ELR (cell line): ENCODE measurements at regions not wholly inside any gene's neighbourhood (a gene's known extent, or its start where the extent isn't known, plus 50 kb on each side); places are given as distances from the start of the nearest gene placed in this dataset.
"Not testable (repeated sequence)": the region's sequence is repeated elsewhere in the genome, so short reads cannot be mapped to it uniquely, and the experiment has no call there.

Source experiments
- DNase-seq: peaks from one replicate; pipeline ENCODE4 v3.0.0-alpha.2; 2015; ENCODE audit warnings: low read depth

DNA sequence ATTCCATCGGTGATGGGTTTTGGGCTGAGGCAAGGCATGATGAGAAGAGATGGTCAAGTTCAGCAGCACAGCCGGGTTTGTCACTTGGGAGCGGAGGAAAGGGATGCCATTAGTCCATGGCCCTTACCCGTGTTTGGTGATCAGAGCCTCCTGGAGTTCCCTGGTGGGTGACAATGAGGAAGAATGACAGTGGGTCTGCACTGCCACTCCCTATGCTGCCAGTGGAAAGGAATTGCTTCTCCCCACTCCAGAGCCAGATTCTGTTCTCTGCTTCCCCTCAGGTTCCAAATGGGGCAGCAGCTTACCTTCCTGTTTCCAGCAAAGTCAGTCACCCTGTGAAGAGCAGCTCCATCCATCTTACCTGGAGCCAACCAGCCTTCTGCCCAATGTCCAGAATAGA is 393.1 kb downstream of the PTPRU start:
- DNase-seq, result no peak

- no peak for DNase-seq
Observed at GRCh38 chr1:29628190-29628589, 391.9 kb downstream of the PTPRU start.

GRCh38 chr1:29626726-29627125 is 390.4 kb downstream of the PTPRU start:
- DNase-seq, result no peak

DNA sequence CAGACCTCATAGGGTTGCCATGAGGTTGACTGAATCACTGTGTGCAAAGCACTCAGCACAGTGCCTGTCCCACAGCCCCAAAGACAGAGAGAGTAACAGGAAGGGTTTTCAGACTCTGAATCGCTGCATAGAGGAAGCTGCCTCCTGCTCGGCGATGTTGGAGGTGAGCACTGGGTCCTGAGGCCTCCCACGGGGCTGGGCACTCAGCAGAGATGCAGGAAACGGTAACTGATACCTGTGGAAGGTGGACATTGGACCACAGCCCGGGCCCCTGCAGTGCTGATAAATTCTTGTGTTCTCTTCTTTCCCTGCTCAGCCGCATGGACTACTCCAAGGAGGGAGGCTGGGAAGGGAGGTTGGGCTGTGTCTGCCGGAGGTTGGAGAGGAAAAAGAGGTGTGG is 389.7 kb downstream of the PTPRU start:
- no peak for DNase-seq

GRCh38 chr1:29625084-29625420 is 388.7 kb downstream of the PTPRU start:
- no peak for DNase-seq

DNA sequence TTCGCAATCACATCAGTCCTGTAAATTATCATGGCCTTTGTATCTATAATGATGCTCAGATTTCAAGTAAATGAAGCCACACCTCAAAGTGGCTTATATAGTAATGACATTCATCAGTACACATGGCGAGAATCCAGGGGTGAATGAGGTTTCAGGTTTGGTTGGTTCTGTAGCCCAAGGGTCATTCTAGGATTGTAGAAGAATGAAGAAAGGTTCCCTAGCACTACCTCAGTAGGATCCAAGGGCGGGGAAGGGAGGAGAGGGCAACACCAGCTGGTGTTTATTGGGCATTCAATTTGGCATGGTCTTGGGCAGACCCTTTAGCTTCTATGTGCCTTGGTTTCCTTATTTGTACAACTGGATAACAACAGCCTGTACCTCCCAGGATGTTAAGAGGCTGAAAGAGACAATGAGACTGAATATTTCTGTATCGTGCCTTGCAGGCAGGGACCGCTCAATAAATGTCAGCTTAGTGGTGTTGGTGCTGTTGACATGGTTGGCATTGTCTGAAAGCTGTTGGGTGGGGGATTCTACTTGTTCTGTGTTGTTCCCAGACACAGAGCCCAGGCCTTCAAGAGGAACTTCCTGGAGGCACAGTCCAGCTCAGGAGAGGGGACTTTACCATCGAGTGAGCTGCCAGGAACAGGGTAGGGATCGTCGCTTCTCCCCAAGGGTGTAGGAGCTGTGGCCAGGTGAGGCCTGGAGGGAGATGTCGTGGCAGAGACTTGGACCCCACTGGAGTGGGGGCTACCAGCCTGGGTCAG is 388.2 kb downstream of the PTPRU start:
- no peak for DNase-seq

GRCh38 chr1:29623501-29623900 is 387.2 kb downstream of the PTPRU start:
- DNase-seq, result no peak

- no peak for DNase-seq
Observed at GRCh38 chr1:29621826-29622435, 385.6 kb downstream of the PTPRU start.

DNA sequence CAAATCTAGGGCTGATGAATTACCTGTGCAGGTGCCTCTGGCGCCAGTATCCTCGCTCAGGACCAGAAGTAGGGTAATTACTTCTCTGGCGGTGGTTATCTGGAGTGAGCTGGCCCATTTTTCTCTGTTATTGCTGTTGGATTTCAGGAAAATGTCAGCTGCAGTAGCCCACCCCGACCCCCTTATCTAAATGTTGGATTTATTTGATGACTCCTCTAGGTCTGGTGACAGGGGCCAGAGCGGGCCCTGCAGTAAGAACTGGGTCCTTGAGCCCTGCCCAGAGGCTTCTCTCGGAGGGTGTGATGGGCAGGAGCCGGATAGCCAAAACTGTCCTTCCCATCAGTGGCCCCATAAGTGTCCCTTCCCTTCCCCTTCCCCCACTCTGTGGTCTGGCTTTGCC is 384.3 kb downstream of the PTPRU start:
- no peak for DNase-seq

GRCh38 chr1:29607236-29607635 is 370.9 kb downstream of the PTPRU start:
- DNase-seq, result peak; percentile 47

GRCh38 chr1:29604796-29605195 is 368.5 kb downstream of the PTPRU start:
- not testable (repeated sequence) for DNase-seq

- DNase-seq, result no peak
Observed at GRCh38 chr1:29603622-29604021, 367.3 kb downstream of the PTPRU start.

DNA sequence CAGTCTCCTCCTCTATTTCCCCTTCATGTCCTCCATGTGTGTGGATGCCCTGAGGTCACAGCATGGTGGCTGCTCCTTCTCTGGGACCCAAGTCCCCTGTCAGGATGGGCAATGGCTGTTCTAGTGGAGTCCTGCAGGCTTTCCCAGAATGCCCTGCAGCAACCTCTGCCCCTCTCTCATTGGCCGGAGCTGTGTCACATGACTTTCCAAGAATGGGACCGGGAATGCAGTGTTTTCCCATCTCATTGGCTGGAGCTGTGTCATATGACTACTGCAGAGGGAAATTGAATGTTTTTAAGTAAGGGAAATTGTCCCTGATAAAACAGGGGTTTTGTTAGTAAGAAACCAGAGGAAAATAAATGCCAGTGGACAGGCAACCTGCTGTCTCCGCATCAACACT is 365.9 kb downstream of the PTPRU start:
- no peak for DNase-seq

DNA sequence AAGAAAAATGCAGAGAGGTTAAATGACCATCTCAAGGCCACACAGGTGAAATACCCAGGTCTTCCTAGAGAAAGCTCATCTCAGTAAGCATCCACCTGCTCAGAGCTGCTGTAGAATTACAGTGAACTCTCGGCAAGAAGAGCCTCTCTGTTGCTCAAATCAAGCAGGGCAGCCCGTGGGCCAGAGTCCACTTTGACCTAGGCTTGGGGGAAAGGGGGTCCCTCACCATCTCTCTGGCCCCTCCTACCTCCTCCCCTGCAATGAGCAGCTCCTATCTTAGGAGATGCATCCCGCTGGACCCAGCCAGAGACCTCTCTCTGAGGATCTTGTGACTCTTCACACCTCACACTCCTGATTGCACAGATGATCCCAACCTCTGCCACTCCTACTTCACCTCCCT is 364.7 kb downstream of the PTPRU start:
- no peak for DNase-seq

GRCh38 chr1:29599826-29600225 is 363.5 kb downstream of the PTPRU start:
- DNase-seq, result no peak

DNA sequence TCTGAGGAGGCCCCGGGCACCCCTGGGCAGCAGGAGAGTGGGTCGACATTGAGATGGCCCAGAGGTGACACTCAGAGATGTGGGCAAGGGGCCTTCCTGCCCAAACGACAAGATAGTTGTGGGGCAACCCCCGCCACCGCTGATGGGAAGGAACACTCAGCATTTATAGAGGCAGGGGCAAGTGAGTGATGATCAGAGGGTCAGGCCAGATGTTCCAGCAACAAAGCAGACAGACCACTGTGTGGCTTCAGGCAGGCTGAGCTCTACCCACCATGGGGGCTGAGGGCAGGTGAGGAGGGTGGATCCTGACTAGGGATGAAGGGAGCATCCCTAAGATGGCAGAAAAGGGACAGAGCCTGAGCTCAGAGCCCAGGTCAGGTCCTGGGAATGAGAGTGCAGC is 362.7 kb downstream of the PTPRU start:
- no peak for DNase-seq

DNA sequence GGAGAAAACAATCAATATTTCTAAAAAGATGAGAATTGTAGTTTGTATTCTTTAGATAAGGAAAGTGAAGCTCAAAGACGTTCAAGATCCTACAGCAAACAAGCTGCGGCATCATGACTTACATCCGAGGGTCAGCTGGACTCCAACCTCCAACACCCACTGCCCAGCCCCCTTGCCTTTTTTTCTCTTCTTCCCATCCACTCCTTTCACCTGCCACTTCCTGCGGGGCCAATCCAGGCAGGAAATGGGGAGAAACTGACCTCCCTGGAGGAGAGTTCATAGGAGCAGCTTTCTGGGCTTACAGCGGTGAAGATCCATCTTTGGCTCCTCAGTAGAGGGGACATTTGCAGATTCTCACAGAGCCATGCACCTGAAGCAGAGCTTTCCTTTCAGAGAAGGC is 361.5 kb downstream of the PTPRU start:
- DNase-seq, result no peak

GRCh38 chr1:29593601-29594382 is 357.5 kb downstream of the PTPRU start:
- DNase-seq, result peak; percentile 51

DNA sequence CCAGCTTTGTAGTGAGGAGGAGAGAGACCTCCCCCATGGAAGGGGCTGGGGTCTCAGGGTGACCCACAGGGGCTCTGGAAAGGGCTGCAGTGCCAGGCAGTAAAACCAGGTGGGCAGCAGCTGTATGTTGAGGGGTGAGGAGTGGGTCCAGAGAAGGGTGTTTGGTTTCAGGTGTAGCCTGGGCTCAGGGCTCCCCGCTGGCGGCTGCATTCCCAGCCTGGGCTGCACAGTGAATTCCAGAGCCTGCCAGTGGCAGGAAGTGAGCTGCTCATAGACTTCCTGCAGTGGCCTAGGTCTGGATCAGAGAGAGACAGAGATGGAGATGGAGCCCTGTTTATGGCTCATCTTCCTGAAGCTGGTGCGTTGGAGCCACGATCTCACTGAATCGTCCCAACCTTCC is 356.4 kb downstream of the PTPRU start:
- peak; percentile 64 for DNase-seq

GRCh38 chr1:29592261-29592615 is 355.9 kb downstream of the PTPRU start:
- DNase-seq, result no peak

DNA sequence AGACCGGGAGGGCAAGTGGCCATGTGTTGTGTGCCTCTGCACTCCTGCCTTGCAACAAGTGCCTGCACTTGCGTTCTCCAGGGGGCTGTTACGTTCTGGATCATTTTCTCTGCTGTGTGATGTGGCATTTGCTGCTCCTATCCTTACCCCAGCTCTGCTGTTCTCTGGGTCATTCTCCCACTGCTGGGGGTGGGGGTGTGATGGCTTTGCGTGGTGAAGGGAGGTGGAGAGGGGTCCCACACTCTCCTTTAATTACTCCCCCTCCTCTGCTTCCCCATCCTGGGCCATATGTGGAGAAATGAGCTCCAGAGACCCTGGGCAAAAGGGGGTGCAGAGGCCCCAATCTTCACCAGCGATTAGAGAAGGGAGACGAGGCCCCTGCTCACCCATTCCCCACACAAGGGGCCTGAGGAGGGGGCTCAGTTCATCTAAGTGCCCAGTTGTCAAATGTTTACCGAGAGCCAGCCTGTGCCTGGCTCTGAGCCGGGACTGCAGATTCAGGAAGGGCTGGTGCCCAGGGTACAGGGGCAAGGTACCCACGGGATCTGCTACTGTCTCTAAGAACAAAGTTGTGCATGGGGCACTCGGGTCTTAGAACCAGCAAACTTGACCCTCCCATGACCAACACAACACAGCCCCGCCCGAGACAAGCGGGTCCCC is 355.4 kb downstream of the PTPRU start:
- DNase-seq, result no peak

GRCh38 chr1:29590583-29591565 is 354.6 kb downstream of the PTPRU start:
- DNase-seq, result peak; percentile 90
